NCI-H1048 (cell line): ENCODE measurements at regions not wholly inside any gene's neighbourhood (a gene's known extent, or its start where the extent isn't known, plus 50 kb on each side); places are given as distances from the start of the nearest gene placed in this dataset.

Experiments
- DNase-seq: peaks from one replicate; lab custom pipeline; 2025; lab: John Stamatoyannopoulos, UW

DNA sequence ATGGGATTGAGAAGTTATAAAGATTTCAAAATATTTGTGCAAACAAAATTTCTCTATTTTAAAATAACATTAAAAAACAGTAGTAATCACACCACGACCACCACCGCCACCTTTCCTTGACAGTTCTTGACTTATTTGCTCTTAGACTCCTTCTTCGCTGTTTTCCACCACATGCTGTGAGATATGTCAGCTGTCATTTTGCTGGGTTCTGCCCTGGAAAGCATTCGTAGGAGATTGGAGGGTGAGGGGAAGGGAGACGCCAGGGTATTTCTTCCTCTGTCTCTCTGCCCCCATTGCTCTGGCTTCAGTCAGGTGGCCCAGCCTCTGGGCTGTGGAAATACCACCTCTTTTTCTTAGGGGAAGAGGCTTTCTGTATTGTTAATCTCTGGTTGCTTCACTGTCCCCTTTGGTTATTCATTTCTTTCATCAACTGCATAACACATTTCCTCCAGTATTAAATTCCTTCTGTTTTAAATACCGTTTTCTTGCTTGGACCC is 186.2 kb downstream of the NEDD1 start:
- DNase-seq: no peak

DNA sequence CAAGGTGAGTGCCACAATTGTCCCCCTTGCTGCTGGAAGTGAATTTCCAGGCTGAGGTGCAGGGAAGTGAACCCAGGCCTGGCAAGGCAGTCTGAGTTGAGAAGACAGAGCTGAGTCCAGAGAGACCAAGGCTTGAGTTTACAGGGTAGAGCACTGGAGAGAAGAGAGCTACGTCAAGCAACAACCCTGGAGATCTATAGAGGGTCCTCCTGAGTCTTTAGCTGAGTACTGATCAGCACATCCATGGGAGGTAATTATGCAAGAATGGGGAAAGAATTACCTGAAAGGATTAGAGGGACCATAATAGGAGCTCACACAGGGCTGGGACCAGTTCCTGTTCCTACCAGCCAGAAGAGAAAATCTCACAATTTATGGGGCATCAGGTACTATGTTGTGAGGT is 190.7 kb downstream of the NEDD1 start:
- no peak for DNase-seq

GRCh38 chr12:97109441-97109840 is 202.4 kb downstream of the NEDD1 start:
- DNase-seq: no peak

GRCh38 chr12:97112136-97112535 is 205.1 kb downstream of the NEDD1 start:
- no peak for DNase-seq

DNA sequence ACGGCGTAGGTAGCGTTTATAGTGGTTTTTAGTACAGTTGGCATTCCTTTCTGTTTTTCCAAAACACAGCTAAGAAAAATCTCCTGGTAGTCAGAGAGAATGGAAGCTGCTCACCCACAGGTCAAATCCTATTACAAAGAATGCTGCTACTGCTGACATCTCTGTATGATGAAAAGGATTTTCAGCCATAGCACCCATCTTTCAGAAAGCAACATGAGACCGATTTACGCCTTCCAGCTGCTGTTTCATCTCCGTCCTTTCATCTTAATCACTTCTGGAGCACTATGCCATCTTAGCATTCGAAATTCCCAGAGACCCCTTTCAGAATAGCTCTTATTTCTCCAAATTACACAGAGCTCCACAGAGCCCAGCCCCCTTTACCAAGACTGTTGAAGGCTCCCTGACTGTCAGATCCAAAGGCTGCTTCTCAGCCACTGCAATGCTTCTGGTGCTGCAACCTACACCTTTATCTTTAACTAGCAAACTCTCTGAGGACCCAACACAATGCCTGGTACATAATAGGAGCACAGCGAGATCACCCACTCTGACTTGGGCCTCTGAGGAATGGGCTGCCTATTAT is 211.8 kb downstream of the NEDD1 start:
- no peak for DNase-seq

- no peak for DNase-seq
Observed at GRCh38 chr12:97127061-97127460, 220.0 kb downstream of the NEDD1 start.

DNA sequence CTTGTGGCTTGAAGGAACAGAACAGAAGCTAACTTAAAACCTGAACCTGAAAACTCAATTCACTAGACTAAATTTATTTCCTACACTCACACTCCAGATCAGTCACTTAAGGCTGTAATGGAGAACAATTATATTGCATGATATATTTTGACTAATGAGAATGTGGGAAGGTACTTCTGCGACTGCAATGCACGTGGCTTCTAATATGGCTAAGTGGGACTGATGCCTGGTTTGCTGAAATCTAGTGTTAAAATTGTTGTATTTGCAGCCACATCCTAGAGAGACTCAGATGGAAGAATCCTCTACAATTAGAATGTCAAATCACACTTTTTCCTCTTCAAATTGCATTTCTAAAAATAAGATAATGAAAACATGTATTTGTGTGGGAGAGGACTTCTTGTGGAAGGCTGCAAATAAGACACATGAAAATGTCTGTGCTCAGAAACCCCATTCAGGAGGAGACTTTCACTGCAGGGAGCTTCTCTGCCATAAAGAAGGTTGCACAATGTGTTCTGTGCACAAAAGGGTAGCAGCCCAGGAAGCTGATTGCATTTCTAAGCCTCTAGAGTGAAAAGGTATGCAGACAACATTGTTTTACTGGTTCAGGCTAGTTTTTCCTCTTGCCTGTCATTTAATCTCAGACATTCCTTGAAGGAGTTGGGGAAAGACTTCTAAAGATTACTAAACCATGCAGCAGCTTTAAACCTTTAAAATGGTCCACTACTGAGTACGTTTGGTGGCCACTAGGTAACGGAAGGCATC is 224.3 kb downstream of the NEDD1 start:
- DNase-seq: no peak

- no peak for DNase-seq
Observed at GRCh38 chr12:97132270-97132669, 225.2 kb downstream of the NEDD1 start.

- no peak for DNase-seq
Observed at GRCh38 chr12:97134495-97134894, 227.4 kb downstream of the NEDD1 start.

DNA sequence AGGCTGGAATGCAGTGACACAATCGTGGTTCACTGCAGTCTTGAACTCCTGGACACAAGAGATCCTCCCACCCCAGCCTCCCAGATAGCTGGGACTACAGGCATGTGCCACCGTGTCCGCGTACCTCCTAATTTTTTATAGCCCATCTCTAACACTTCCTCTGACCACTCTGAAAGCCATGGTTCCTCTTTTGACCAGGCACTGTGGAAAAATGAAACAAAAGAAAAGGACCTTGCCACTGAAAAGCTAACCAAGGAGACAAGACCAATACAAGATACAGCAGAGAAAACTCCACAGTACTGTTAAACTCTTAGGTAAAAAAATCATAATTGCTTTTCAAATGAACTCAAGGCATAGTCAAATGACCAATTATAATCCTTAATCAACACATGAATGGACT is 233.3 kb downstream of the NEDD1 start:
- DNase-seq: no peak

GRCh38 chr12:97142737-97143410 is 235.8 kb downstream of the NEDD1 start:
- DNase-seq: no peak

GRCh38 chr12:97148941-97149559 is 242.0 kb downstream of the NEDD1 start:
- DNase-seq: no peak

GRCh38 chr12:97151481-97151880 is 244.4 kb downstream of the NEDD1 start:
- no peak for DNase-seq

- DNase-seq: no peak
Observed at GRCh38 chr12:97159377-97159776, 252.3 kb downstream of the NEDD1 start.

DNA sequence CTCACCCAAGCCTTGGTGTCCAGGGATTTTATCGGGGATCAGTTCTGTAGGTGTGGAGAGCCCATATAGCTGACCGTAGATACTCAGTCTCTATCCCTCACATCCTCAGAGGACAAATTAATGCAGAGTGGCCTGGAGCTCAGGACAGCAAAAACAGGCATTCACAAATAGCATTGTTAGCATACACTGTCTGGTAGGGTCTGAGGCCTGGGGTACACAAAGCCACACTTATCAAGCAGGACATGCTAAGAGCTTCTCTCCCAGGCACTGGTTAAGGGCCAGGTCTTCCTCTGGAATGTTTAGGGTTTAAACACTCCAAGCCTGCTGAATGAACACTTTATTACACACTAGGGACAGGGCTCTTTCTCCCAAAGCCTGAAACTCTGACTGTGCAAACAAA is 253.2 kb downstream of the NEDD1 start:
- DNase-seq: no peak

- no peak for DNase-seq
Observed at GRCh38 chr12:97162173-97162572, 255.1 kb downstream of the NEDD1 start.

DNA sequence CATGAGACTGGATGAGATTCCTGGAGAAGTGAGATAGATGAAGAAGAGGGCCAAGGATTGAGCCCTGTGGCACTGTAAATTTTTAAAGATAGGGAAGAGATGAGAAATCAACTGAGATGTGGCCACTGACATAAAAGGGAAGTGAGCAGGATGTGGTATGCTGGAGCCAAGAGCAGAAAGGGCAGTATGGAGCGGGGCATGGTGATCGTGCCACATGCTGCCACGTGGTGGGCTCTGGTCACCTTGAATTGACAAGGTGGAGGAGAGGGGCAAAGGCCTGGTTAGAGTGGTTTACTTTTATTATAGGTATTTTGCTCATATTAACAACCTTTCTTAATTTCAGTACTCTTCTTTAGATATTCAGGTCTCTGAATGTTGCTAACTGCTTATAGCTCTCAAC is 257.9 kb downstream of the NEDD1 start:
- no peak for DNase-seq

DNA sequence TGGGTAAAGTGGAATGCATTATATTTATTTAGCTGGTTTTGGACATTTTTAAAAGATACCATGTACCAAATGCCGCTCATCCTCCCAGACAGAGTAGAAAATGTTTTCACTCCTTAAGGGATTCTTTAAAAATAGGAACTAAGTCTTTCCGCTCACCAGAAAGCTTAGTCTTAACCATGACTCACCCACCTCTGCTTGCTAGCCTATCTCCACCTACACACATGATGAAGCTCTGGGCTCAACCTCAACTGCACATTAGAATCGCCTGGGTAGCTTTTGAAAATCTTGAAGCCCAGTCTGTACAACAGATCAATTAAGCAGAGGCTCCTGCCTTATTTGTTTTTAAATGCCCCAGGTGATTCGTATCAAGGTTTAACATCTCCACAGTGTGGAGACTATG is 260.5 kb downstream of the NEDD1 start:
- no peak for DNase-seq

GRCh38 chr12:97168804-97169203 is 261.7 kb downstream of the NEDD1 start:
- DNase-seq: no peak

DNA sequence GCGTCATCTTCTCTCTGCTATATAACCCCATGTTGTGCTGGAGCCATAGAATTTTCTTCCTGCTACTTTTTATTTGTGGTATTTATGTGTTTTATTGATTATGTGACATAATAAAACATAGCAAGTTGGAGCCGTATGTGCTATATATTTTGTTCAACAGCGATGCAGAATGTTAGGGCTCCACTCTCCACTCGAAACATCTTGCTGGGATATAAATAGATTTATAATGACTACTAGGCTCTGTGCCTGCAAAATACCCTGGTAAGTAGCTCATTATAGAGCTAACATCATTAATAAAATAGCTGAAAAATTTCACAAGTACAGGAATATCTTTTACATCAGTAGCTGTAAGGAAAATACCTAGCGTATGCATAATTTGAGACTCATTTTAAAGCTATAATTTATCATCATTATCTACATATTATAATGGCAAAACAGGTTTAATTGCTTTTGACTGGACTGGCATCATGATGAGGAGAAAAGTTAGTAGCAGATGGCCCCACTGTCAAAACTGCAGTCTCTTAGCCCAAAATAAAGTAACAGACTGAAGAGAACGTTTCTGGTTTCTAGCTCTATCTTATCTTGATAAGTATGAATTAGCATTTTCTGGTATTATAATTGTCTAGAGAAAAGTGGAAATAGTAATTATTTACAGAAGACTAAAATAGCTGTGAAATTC is 263.0 kb downstream of the NEDD1 start:
- no peak for DNase-seq

GRCh38 chr12:97173688-97174410 is 266.8 kb downstream of the NEDD1 start:
- no peak for DNase-seq

- DNase-seq: no peak
Observed at GRCh38 chr12:97177481-97177880, 270.4 kb downstream of the NEDD1 start.
